PC-3 (cell line): ENCODE measurements at regions not wholly inside any gene's neighbourhood (a gene's known extent, or its start where the extent isn't known, plus 50 kb on each side); places are given as distances from the start of the nearest gene placed in this dataset.

Source experiments
- ATAC-seq: fragments of 200-7000 bp; cut with Tn5 transposase; 2 replicates; pipeline ENCODE4 v1.9.1; 2020; ENCODE audit warnings: mild to moderate bottlenecking, moderate library complexity
- BruUV-seq: library from RNA; stranded (reverse); fragments of 400-500 nt; replicated peaks from 2 replicates; lab custom pipeline; 2021; lab: Mats Ljungman, UMichigan
- CTCF ChIA-PET: fragments of 300-600 bp; sonication (Branson Sonifier 250); formaldehyde crosslinking; loops from one replicate; lab custom pipeline; 2022; ENCODE audit warnings: antibody characterized with exemption; lab: Charles Lee
- POLR2A ChIA-PET: fragments of 300-600 bp; sonication (Branson Sonifier 250); formaldehyde crosslinking; loops from one replicate; lab custom pipeline; 2022; ENCODE audit warnings: antibody characterized with exemption; ENCODE audit not compliant: unreplicated experiment; lab: Charles Lee
- DNase-seq: peaks from one replicate; pipeline ENCODE4 v3.0.0-alpha.2; 2015
- H2AFZ ChIP-seq: fragments of 300-600 bp; sonication (generic); 2 replicates; pipeline ENCODE4 v1.6.0; 2016; ENCODE audit warnings: antibody characterized with exemption, low read length
- H3F3A ChIP-seq: fragments of 300-600 bp; sonication (generic); one replicate; pipeline ENCODE4 v1.6.0; 2017; ENCODE audit warnings: antibody characterized with exemption, low read length, control low read depth, mild to moderate bottlenecking; ENCODE audit not compliant: unreplicated experiment
- H3K27ac ChIP-seq: fragments of 300-600 bp; sonication (generic); 2 replicates; pipeline ENCODE4 v1.5.1; 2016; ENCODE audit warnings: mild to moderate bottlenecking, low read length
- H3K27me3 ChIP-seq: fragments of 300-600 bp; sonication (generic); 2 replicates; pipeline ENCODE4 v1.6.1; 2016; ENCODE audit warnings: low read length, mixed read lengths
- H3K36me3 ChIP-seq: fragments of 300-600 bp; sonication (generic); 2 replicates; pipeline ENCODE4 v1.6.1; 2016; ENCODE audit warnings: low read depth, mixed run types, low read length, mixed read lengths
- H3K4me1 ChIP-seq: fragments of 300-600 bp; sonication (generic); 2 replicates; pipeline ENCODE4 v1.5.1; 2016; ENCODE audit warnings: low read length; ENCODE audit not compliant: insufficient read depth
- H3K4me2 ChIP-seq: fragments of 300-600 bp; sonication (generic); 2 replicates; pipeline ENCODE4 v1.6.0; 2016; ENCODE audit warnings: low read length
- H3K4me3 ChIP-seq: fragments of 300-600 bp; sonication (generic); 2 replicates; pipeline ENCODE4 v1.5.1; 2016; ENCODE audit warnings: mild to moderate bottlenecking, low read length, mixed read lengths
- H3K79me2 ChIP-seq: fragments of 300-600 bp; sonication (generic); 2 replicates; pipeline ENCODE4 v1.6.1; 2017; ENCODE audit warnings: low read length, mixed read lengths
- H3K9ac ChIP-seq: fragments of 300-600 bp; sonication (generic); 2 replicates; pipeline ENCODE4 v1.6.0; 2016; ENCODE audit warnings: mild to moderate bottlenecking, low read length
- H3K9me2 ChIP-seq: fragments of 300-600 bp; sonication (generic); replicated peaks from 2 replicates; pipeline ENCODE4 v1.6.1; 2016; ENCODE audit warnings: mixed run types, low read length, mixed read lengths
- H3K9me3 ChIP-seq: fragments of 300-600 bp; sonication (generic); 2 replicates; pipeline ENCODE4 v1.6.1; 2016; ENCODE audit warnings: low read length, mixed read lengths
- H4K20me1 ChIP-seq: fragments of 300-600 bp; sonication (generic); 2 replicates; pipeline ENCODE4 v1.6.1; 2016; ENCODE audit warnings: low read length, mixed read lengths
- CTCF ChIP-seq: fragments of 300-600 bp; sonication (generic); conservative IDR thresholded peaks from 2 replicates; pipeline ENCODE4 v1.5.1; 2017; ENCODE audit warnings: antibody characterized with exemption, low read depth, mild to moderate bottlenecking, low read length
- EZH2 ChIP-seq: fragments of 300-600 bp; sonication (generic); IDR thresholded peaks from one replicate; pipeline ENCODE4 v1.6.1; 2017; ENCODE audit warnings: antibody characterized with exemption, mild to moderate bottlenecking, low read length; ENCODE audit not compliant: unreplicated experiment
- EZH2phosphoT487 ChIP-seq: fragments of 300-600 bp; sonication (generic); IDR thresholded peaks from 2 replicates; pipeline ENCODE4 v1.6.1; 2018; ENCODE audit warnings: mild to moderate bottlenecking, antibody characterized with exemption, low read length, borderline replicate concordance
- intact Hi-C: fragments of 100-400 bp; cut with micrococcal nuclease; formaldehyde crosslinking; loops from 2 replicates; pipeline ENCODE4 v1.9.0; 2023

GRCh38 chr2:239485622-239486021 lies 84.8 kb upstream of the HDAC4 start:
- TF ChIP-seq EZH2phosphoT487 (no peak), EZH2 (no peak), CTCF (no peak)
- Histone ChIP-seq H3K36me3 (no peaks in the 10 kb centered on the region), H3K4me3 (no peak overlapping the region), H2AFZ (no peak overlapping the region), H3K4me1 (peaks cover 13% of the 10 kb centered on the region), H3K27me3 (peaks cover 58% of the 10 kb centered on the region), H3K9me3 (no peaks in the 10 kb centered on the region), H3K9me2 (no peaks in the 10 kb centered on the region), H4K20me1 (no peaks in the 10 kb centered on the region), H3K79me2 (no peaks in the 10 kb centered on the region), H3F3A (no peaks in the 10 kb centered on the region), H3K9ac (no peak overlapping the region), H3K4me2 (no peak overlapping the region), H3K27ac (no peak overlapping the region)
- ChIA-PET POLR2A (no interaction called here), CTCF (no interaction called here)
- no peak for ATAC-seq
- intact Hi-C loops: no loop called here
- no peak for DNase-seq
- BruUV-seq: no TSS peak

DNA sequence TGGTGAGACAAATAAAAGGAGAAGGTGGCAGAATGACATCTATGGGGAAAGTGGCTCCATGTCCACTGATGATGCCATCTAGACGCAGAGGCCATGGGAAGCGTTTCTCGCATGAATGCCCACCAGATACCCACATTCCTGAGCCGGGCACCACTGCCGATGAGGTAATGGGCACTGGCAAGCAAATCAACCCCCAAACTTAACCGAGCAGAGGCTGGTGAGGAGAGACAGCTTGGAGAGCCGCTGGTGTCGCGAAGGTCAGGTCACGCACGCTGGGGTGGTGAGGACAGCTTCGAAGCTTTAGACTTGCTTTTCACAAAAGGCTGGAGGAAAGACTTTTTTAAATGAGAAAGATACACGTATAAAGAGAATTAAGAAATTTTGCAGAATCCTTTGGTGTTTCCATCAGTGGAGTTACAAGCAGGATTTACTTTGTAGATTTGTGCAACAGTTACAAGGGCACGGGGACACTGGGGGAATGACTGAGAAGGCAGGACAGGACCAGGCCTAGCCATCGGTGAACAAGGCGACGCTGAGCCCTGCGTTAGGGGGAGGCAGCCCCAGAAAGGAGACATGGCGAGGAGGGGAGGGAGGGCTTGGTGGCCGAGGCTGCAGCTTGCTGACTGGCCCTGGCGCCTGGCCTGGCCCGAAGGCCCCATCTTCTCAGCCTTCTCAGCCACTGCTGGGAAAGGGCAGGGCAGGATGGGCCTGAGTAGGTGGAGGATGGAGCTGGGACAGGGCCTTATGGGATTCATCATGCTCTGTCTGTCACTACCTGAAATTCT lies 83.9 kb upstream of the HDAC4 start:
- Histone ChIP-seq H3K36me3 (no peaks in the 10 kb centered on the region), H3K4me3 (no peak overlapping the region), H3K27ac (no peak overlapping the region), H3K4me1 (peaks cover 13% of the 10 kb centered on the region), H3K9ac (no peak overlapping the region), H3K9me2 (no peaks in the 10 kb centered on the region), H2AFZ (no peak overlapping the region), H3K9me3 (no peaks in the 10 kb centered on the region), H3K4me2 (no peak overlapping the region), H3K27me3 (peaks cover 50% of the 10 kb centered on the region), H3K79me2 (no peaks in the 10 kb centered on the region), H3F3A (no peaks in the 10 kb centered on the region), H4K20me1 (no peaks in the 10 kb centered on the region)
- TF ChIP-seq EZH2 (no peak), CTCF (no peak), EZH2phosphoT487 (no peak)
- no peak for ATAC-seq
- BruUV-seq: no TSS peak
- no peak for DNase-seq
- POLR2A ChIA-PET: no interaction called here
- CTCF ChIA-PET: no interaction called here
- intact Hi-C loops: no loop called here
